H1 (cell line): ENCODE measurements at regions not wholly inside any gene's neighbourhood (a gene's known extent, or its start where the extent isn't known, plus 50 kb on each side); places are given as distances from the start of the nearest gene placed in this dataset.

Experiments used
- CTCF ChIA-PET: fragments of 300-600 bp; sonication (Branson Sonifier 250); formaldehyde crosslinking; loops from one replicate; lab custom pipeline; 2021; ENCODE audit not compliant: partially characterized antibody; lab: Charles Lee
- POLR2A ChIA-PET: fragments of 300-600 bp; sonication (Branson Sonifier 250); formaldehyde crosslinking; loops from one replicate; lab custom pipeline; 2021; ENCODE audit warnings: inconsistent platforms; ENCODE audit not compliant: partially characterized antibody; lab: Charles Lee
- DNase-seq, 2 experiments: peaks; one replicate each; pipeline versions ENCODE4 v3.0.0 to v3.0.0-alpha.2; 2010 to 2022; ENCODE audit warnings: low spot score in 2 of 2, low read depth in 1 of 2, mixed read lengths in 1 of 2
- FAIRE-seq: peaks from 2 replicates; lab custom pipeline; 2011; peaks lifted over from hg19 to GRCh38; lab: Jason Lieb, UNC
- H2AFZ ChIP-seq: 2 replicates; pipeline ENCODE4 v1.8.1; 2012; ENCODE audit warnings: low read length, inconsistent platforms
- H2AK5ac ChIP-seq: 2 replicates; pipeline ENCODE4 v1.6.1; 2013; ENCODE audit warnings: low read depth, low read length
- H2BK120ac ChIP-seq: replicated peaks from 2 replicates; pipeline ENCODE3; 2013; ENCODE audit warnings: low read depth, low read length, inconsistent platforms
- H2BK12ac ChIP-seq: 2 replicates; pipeline ENCODE4 v1.6.1; 2013; ENCODE audit warnings: low read depth, low read length
- H2BK15ac ChIP-seq: 2 replicates; pipeline ENCODE4 v1.6.1; 2013; ENCODE audit warnings: low read length
- H2BK20ac ChIP-seq: 2 replicates; pipeline ENCODE4 v1.6.1; 2013; ENCODE audit warnings: low read length
- H2BK5ac ChIP-seq: 2 replicates; pipeline ENCODE4 v1.6.1; 2013; ENCODE audit warnings: low read depth, low read length
- H3K14ac ChIP-seq: 2 replicates; pipeline ENCODE4 v1.6.1; 2013; ENCODE audit warnings: inconsistent platforms; ENCODE audit not compliant: insufficient read length
- H3K18ac ChIP-seq: 2 replicates; pipeline ENCODE4 v1.6.1; 2013; ENCODE audit warnings: low read length; ENCODE audit errors: extremely low read depth
- H3K23ac ChIP-seq: 2 replicates; pipeline ENCODE4 v1.6.1; 2013; ENCODE audit warnings: inconsistent platforms; ENCODE audit not compliant: insufficient read length
- H3K23me2 ChIP-seq: 2 replicates; pipeline ENCODE4 v1.6.1; 2013; ENCODE audit warnings: low read depth, low read length
- H3K27ac ChIP-seq: 2 replicates; pipeline ENCODE4 v1.6.1; 2011; ENCODE audit warnings: low read depth, low read length, inconsistent platforms
- H3K27me3 ChIP-seq, 4 experiments: replicated peaks in 1 of 4; 1 replicate in 1 of 4; 2 replicates in 3 of 4; pipeline versions ENCODE4 v1.6.1 to v1.8.1; 2011 to 2013; ENCODE audit warnings: low read length in 3 of 4, mild to moderate bottlenecking in 3 of 4, inconsistent platforms in 2 of 4, mixed read lengths in 2 of 4, moderate library complexity in 1 of 4; ENCODE audit not compliant: control insufficient read depth in 3 of 4, insufficient read depth in 3 of 4; ENCODE audit errors: extremely low read depth in 1 of 4
- H3K36me3 ChIP-seq, 4 experiments: 2 replicates each; pipeline versions ENCODE4 v1.6.1 to v1.8.1; 2011 to 2013; ENCODE audit warnings: mild to moderate bottlenecking in 4 of 4, low read length in 3 of 4, moderate library complexity in 2 of 4, control low read depth in 1 of 4, inconsistent platforms in 1 of 4; ENCODE audit not compliant: insufficient read depth in 4 of 4, control insufficient read depth in 2 of 4
- H3K4ac ChIP-seq: replicated peaks from 2 replicates; pipeline ENCODE3; 2013; ENCODE audit warnings: low read length, low read depth, mixed read lengths, inconsistent platforms; ENCODE audit not compliant: insufficient read length
- H3K4me1 ChIP-seq, 4 experiments: replicated peaks in 1 of 4; 1 replicate in 1 of 4; 2 replicates in 3 of 4; pipeline versions ENCODE4 v1.6.1 to v1.8.1; 2011 to 2013; ENCODE audit warnings: low read length in 3 of 4, inconsistent platforms in 2 of 4, mixed read lengths in 1 of 4; ENCODE audit not compliant: insufficient read depth in 4 of 4, control insufficient read depth in 3 of 4
- H3K4me2 ChIP-seq, 2 experiments: 2 replicates each; pipeline versions ENCODE4 v1.6.1 to v1.8.1; 2011 to 2013; ENCODE audit warnings: low read depth in 2 of 2, low read length in 2 of 2, control low read depth in 1 of 2, inconsistent platforms in 1 of 2, mild to moderate bottlenecking in 1 of 2; ENCODE audit not compliant: insufficient read depth in 1 of 2
- H3K4me3 ChIP-seq, 4 experiments: fragments of 200-600, 300-600 bp in 1 of 4; sonication (generic), shearing (Covaris generic), sonication (Bioruptor Twin) in 1 of 4; 2 replicates each; pipeline versions ENCODE4 v1.5.1 to v1.8.1; 2011 to 2016; ENCODE audit warnings: low read length in 4 of 4, low read depth in 3 of 4, control low read depth in 2 of 4, inconsistent platforms in 2 of 4, mild to moderate bottlenecking in 2 of 4, mixed read lengths in 1 of 4, moderate library complexity in 1 of 4; ENCODE audit not compliant: insufficient read depth in 2 of 4; ENCODE audit errors: extremely low read depth in 1 of 4
- H3K56ac ChIP-seq: replicated peaks from 2 replicates; pipeline ENCODE3; 2013; ENCODE audit warnings: low read depth, mild to moderate bottlenecking, mixed read lengths, low read length, inconsistent platforms; ENCODE audit not compliant: insufficient read length
- H3K79me1 ChIP-seq: 2 replicates; pipeline ENCODE4 v1.6.1; 2013; ENCODE audit warnings: low read depth, low read length, control low read depth
- H3K79me2 ChIP-seq, 2 experiments: 2 replicates each; pipeline versions ENCODE4 v1.6.1 to v1.8.1; 2012 to 2013; ENCODE audit warnings: low read length in 2 of 2, mild to moderate bottlenecking in 2 of 2, inconsistent platforms in 1 of 2; ENCODE audit not compliant: insufficient read depth in 2 of 2, control insufficient read depth in 1 of 2
- H3K9ac ChIP-seq, 4 experiments: replicated peaks in 1 of 4; 1 replicate in 1 of 4; 2 replicates in 3 of 4; pipeline versions ENCODE4 v1.6.1 to v1.8.1; 2011 to 2013; ENCODE audit warnings: low read depth in 3 of 4, low read length in 3 of 4, control low read depth in 2 of 4, mild to moderate bottlenecking in 2 of 4, moderate library complexity in 2 of 4, inconsistent platforms in 1 of 4; ENCODE audit errors: extremely low read depth in 1 of 4
- H3K9me3 ChIP-seq, 2 experiments: 2 replicates each; pipeline versions ENCODE4 v1.6.1 to v1.8.1; 2012 to 2013; ENCODE audit warnings: mild to moderate bottlenecking in 2 of 2, moderate library complexity in 2 of 2, control low read depth in 1 of 2, inconsistent platforms in 1 of 2, low read depth in 1 of 2, low read length in 1 of 2, mixed read lengths in 1 of 2; ENCODE audit not compliant: insufficient read depth in 2 of 2
- H4K20me1 ChIP-seq, 2 experiments: replicated peaks in 1 of 2; 2 replicates each; pipeline versions ENCODE3 to v1.8.1; 2011 to 2013; ENCODE audit warnings: inconsistent platforms in 2 of 2, low read length in 2 of 2, mild to moderate bottlenecking in 1 of 2; ENCODE audit not compliant: insufficient read depth in 2 of 2, control insufficient read depth in 1 of 2
- H4K5ac ChIP-seq: 2 replicates; pipeline ENCODE4 v1.6.1; 2013; ENCODE audit warnings: low read length, low read depth, mixed read lengths, inconsistent platforms; ENCODE audit not compliant: insufficient read length
- H4K8ac ChIP-seq: 2 replicates; pipeline ENCODE4 v1.8.0; 2013; ENCODE audit warnings: mild to moderate bottlenecking, moderate library complexity, low read length, inconsistent platforms; ENCODE audit not compliant: insufficient read depth; ENCODE audit errors: extremely low read depth
- H4K91ac ChIP-seq: replicated peaks from 2 replicates; pipeline ENCODE3; 2013; ENCODE audit warnings: low read length, mixed read lengths, inconsistent platforms; ENCODE audit not compliant: insufficient read length
- WGBS, 2 experiments: shearing (Covaris generic) in 1 of 2; methylation state at CpG; one replicate each; pipeline versions ENCODE4 v1.1.6 to v1.1.7; 2013 to 2015; ENCODE audit warnings: low lambda C conversion rate in 2 of 2, mixed read lengths in 2 of 2, inconsistent platforms in 1 of 2, low coverage in 1 of 2, missing lambda C conversion rate in 1 of 2; ENCODE audit not compliant: insufficient replicate concordance in 2 of 2, insufficient coverage in 1 of 2, insufficient read length in 1 of 2; ENCODE audit errors: extremely low coverage in 1 of 2, missing lambda C conversion rate in 1 of 2; 5-methylcytosine and 5-hydroxymethylcytosine counted together

GRCh38 chr11:94671553-94672366, 96.4 kb upstream of the AMOTL1 start:
- H3K27me3 ChIP-seq, result no peaks in the 10 kb centered on the region
- H3K56ac ChIP-seq, result no peak overlapping the region
- WGBS, 2 experiments, result 95% methylated on average over 8 of the region's 8 CpGs; no CpG with 5 or more reads in 1 of the 2 experiments
- H3K18ac ChIP-seq, result no peak overlapping the region
- no peaks in the 10 kb centered on the region for H4K20me1 ChIP-seq
- H2BK5ac ChIP-seq, result 0 out of 2 replicates have a peak overlapping the region, but pooled peaks have one; percentile 9
- H3K27ac ChIP-seq, result no peak overlapping the region
- no peaks in the 10 kb centered on the region for H3K23me2 ChIP-seq
- no peak overlapping the region for H3K4me3 ChIP-seq
- H3K9me3 ChIP-seq, result no peaks in the 10 kb centered on the region
- H3K36me3 ChIP-seq, result no peaks in the 10 kb centered on the region
- H2BK12ac ChIP-seq, result no peak overlapping the region
- H2AK5ac ChIP-seq, result no peak overlapping the region
- no peaks in the 10 kb centered on the region for H3K79me1 ChIP-seq
- no peak overlapping the region for H3K14ac ChIP-seq
- DNase-seq (peak in 1 of 2 experiments; percentile 41), FAIRE-seq (no peak)
- POLR2A ChIA-PET, result interaction anchor here (0.7 to 17.2 kb wide), 3 partner anchors 8 to 931 kb away, joined by 3 to 167 read pairs (median 11); no protein-coding TSS in a partner anchor
- no peak overlapping the region for H2BK15ac ChIP-seq
- CTCF ChIA-PET, result interaction anchor here (0.9 to 7.0 kb wide), 4 partner anchors 21 to 89 kb away, joined by 3 to 33 read pairs (median 3); no protein-coding TSS in a partner anchor
- no peak overlapping the region for H3K4me2 ChIP-seq
- H2AFZ ChIP-seq, result no peak overlapping the region
- H3K4ac ChIP-seq, result no peak overlapping the region
- no peak overlapping the region for H3K23ac ChIP-seq
- peaks cover 0 to 8% (median 0%) of the 10 kb centered on the region in 4 experiments; a peak in 1 of 7 replicates for H3K4me1 ChIP-seq
- H2BK120ac ChIP-seq, result no peak overlapping the region
- no peak overlapping the region for H3K9ac ChIP-seq
- no peak overlapping the region for H2BK20ac ChIP-seq
- H4K5ac ChIP-seq, result no peak overlapping the region
- H3K79me2 ChIP-seq, result no peaks in the 10 kb centered on the region
- peak overlapping the region; percentile 6; the same call in 1 of the 2 replicates for H4K8ac ChIP-seq
- no peak overlapping the region for H4K91ac ChIP-seq
